Natural killer cell (primary cell): ENCODE measurements at regions not wholly inside any gene's neighbourhood (a gene's known extent, or its start where the extent isn't known, plus 50 kb on each side); places are given as distances from the start of the nearest gene placed in this dataset.
"Not testable (repeated sequence)": the region's sequence is repeated elsewhere in the genome, so short reads cannot be mapped to it uniquely, and the experiment has no call there.

ENCODE experiments used
- ATAC-seq, 3 donors: fragments of 150-1000 bp in 2 of 3; fragments of 200-7000 bp in 1 of 3; cut with Tn5 transposase; 1 replicate in 1 of 3; 2 replicates in 2 of 3; pipeline ENCODE4 v1.10.0; 2021; ENCODE audit warnings: mild to moderate bottlenecking in 2 of 3, moderate library complexity in 2 of 3
- DNase-seq, 2 donors: peaks; one replicate each; pipeline versions ENCODE4 v3.0.0 to v3.0.0-alpha.2; 2013 to 2021; ENCODE audit warnings: mixed read lengths in 1 of 2
- H3K27ac ChIP-seq: one replicate; pipeline ENCODE4 v1.5.1; 2013; ENCODE audit warnings: mild to moderate bottlenecking, low read length
- H3K27me3 ChIP-seq: one replicate; pipeline ENCODE4 v1.6.1; 2013; ENCODE audit warnings: low read length; ENCODE audit not compliant: control insufficient read depth, insufficient read depth
- H3K36me3 ChIP-seq: one replicate; pipeline ENCODE4 v1.6.1; 2013; ENCODE audit warnings: low read length; ENCODE audit not compliant: control insufficient read depth, insufficient read depth
- H3K4me1 ChIP-seq: one replicate; pipeline ENCODE4 v1.6.1; 2013; ENCODE audit warnings: low read length; ENCODE audit not compliant: control insufficient read depth, insufficient read depth
- H3K4me3 ChIP-seq: one replicate; pipeline ENCODE4 v1.5.1; 2013; ENCODE audit warnings: low read length
- H3K9me3 ChIP-seq: one replicate; pipeline ENCODE4 v1.6.1; 2013; ENCODE audit warnings: low read length; ENCODE audit not compliant: control insufficient read depth, insufficient read depth
- H3K27ac Mint-ChIP-seq, 2 donors: one replicate each; pipeline ENCODE4 v1.8.0; 2022; ENCODE audit warnings: mild to moderate bottlenecking in 2 of 2, mixed read lengths in 2 of 2, moderate library complexity in 1 of 2
- H3K27me3 Mint-ChIP-seq, 2 donors: one replicate each; pipeline ENCODE4 v1.8.0; 2022; ENCODE audit warnings: low read depth in 2 of 2, mixed read lengths in 2 of 2
- H3K36me3 Mint-ChIP-seq: one replicate; pipeline ENCODE4 v1.8.0; 2022; ENCODE audit warnings: mixed read lengths
- H3K4me1 Mint-ChIP-seq, 2 donors: one replicate each; pipeline ENCODE4 v1.8.0; 2022; ENCODE audit warnings: mixed read lengths in 2 of 2
- H3K4me3 Mint-ChIP-seq: one replicate; pipeline ENCODE4 v1.8.0; 2022; ENCODE audit warnings: mild to moderate bottlenecking, moderate library complexity, mixed read lengths
- H3K9me3 Mint-ChIP-seq, 2 donors: one replicate each; pipeline ENCODE4 v1.8.0; 2022; ENCODE audit warnings: mixed read lengths in 2 of 2
- CTCF ChIP-seq: fragments of 200-600 bp; IDR thresholded peaks from one replicate; pipeline ENCODE4 v1.8.0; 2022; ENCODE audit warnings: antibody characterized with exemption
- WGBS: methylation state at CpG from one replicate; pipeline ENCODE4 v1.1.7; 2013; ENCODE audit warnings: missing lambda C conversion rate; ENCODE audit not compliant: insufficient coverage; 5-methylcytosine and 5-hydroxymethylcytosine counted together
- intact Hi-C: fragments of 100-400 bp; cut with micrococcal nuclease; formaldehyde crosslinking; loops from one replicate; pipeline ENCODE4 v1.14.2; 2022

DNA sequence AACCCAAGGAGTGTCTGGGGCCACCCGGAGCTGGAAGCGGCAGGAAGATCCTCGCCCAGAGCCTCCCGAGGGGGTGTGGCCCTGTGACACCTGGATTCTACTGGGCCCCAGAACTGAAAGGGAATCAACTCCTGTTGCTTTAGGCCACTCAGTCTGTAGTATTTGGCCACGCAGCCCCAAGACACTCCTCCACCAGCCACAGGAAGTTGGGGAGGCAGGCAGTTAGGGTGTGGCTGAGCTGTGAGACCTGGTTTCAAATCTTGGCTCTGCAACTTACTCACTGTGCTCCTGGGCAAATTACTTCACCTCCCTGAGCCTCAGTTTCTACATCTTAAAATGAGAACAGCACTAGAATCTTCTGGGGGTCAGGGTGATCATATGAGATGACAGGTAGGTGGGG is 119.8 kb upstream of the PPP1R26 start:
- Histone ChIP-seq H3K36me3 (no peaks in the 10 kb centered on the region), H3K27me3 (no peaks in the 10 kb centered on the region), H3K9me3 (no peaks in the 10 kb centered on the region), H3K27ac (no peak overlapping the region), H3K4me3 (no peak overlapping the region), H3K4me1 (peaks cover 8% of the 10 kb centered on the region)
- ATAC-seq: peak in 1 of 3 donors; percentile 48
- no peak for DNase-seq
- Mint-ChIP-seq H3K36me3 (no peaks in the 10 kb centered on the region), H3K27me3 (no peaks in the 10 kb centered on the region), H3K27ac (no peak overlapping the region), H3K4me1 (peaks cover 13 to 16% of the 10 kb centered on the region in 2 donors), H3K9me3 (peaks cover 4 to 6% of the 10 kb centered on the region in 2 donors), H3K4me3 (peak overlapping the region; percentile 31)
- intact Hi-C loops: no loop called here
- WGBS: 93% methylated on average over 4 of the region's 5 CpGs
- no peak for TF ChIP-seq CTCF

DNA sequence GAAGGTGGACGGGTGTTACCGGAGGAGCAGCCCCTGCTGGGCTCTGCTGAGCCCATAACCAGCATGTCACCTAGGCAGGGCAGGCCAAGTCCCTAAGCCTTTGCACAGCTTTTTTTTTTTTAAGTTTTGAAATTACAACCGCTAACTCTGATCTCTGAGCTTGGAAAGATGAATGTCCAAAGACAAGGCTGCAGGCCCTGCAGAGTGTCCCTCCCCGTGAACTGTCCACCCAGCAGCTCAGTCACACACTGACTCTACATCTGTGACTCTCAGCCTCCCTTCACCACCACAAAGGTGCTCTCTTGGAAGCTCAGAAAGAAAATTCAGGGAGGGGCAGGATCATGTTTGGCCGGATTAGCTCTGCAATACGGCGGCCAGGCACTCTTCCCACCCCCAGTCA is 119.0 kb upstream of the PPP1R26 start:
- H3K4me3 Mint-ChIP-seq: no peak overlapping the region
- no peak for TF ChIP-seq CTCF
- Histone ChIP-seq H3K27ac (no peak overlapping the region), H3K9me3 (no peaks in the 10 kb centered on the region), H3K27me3 (no peaks in the 10 kb centered on the region), H3K4me1 (peaks cover 8% of the 10 kb centered on the region), H3K4me3 (no peak overlapping the region), H3K36me3 (no peaks in the 10 kb centered on the region)
- intact Hi-C loops: no loop called here
- no peaks in the 10 kb centered on the region for H3K27me3 Mint-ChIP-seq
- H3K4me1 Mint-ChIP-seq: peaks cover 13 to 16% of the 10 kb centered on the region in 2 donors
- ATAC-seq: no peak
- no peak for DNase-seq
- WGBS: 90% methylated on average over 7 of the region's 7 CpGs
- H3K36me3 Mint-ChIP-seq: no peaks in the 10 kb centered on the region
- H3K9me3 Mint-ChIP-seq: peaks cover 4 to 6% of the 10 kb centered on the region in 2 donors
- H3K27ac Mint-ChIP-seq: no peak overlapping the region

DNA sequence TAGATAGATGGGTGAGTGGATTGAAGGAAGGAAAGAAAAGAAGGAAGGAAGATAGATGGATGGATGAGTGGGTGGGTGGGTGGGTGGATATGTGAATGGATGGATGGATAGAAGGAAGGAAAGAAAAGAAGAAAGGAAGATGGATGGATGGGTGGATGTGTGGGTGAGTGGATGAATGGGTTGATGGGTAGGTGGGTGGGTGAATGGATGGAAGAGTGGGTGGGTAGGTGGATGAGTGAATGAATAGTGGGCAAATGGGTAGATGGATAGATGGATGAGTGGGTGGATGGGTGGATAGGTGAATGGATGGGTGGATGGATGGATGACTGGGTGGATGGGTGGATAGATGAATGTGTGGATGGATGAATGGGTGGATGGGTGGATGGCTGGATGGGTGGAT is 117.9 kb upstream of the PPP1R26 start:
- not testable (repeated sequence) for H3K4me3 Mint-ChIP-seq

GRCh38 chr9:135363596-135363995 is 116.0 kb upstream of the PPP1R26 start:
- H3K36me3 Mint-ChIP-seq: no peaks in the 10 kb centered on the region
- no peak for DNase-seq
- peaks cover 4 to 6% of the 10 kb centered on the region in 2 donors for H3K9me3 Mint-ChIP-seq
- intact Hi-C loops: no loop called here
- H3K9me3 ChIP-seq: no peaks in the 10 kb centered on the region
- H3K27me3 ChIP-seq: no peaks in the 10 kb centered on the region
- no peak for ATAC-seq
- WGBS: 76% methylated on average over 7 of the region's 7 CpGs
- H3K27me3 Mint-ChIP-seq: no peaks in the 10 kb centered on the region
- no peak for TF ChIP-seq CTCF
- H3K36me3 ChIP-seq: no peaks in the 10 kb centered on the region
- H3K27ac Mint-ChIP-seq: no peak overlapping the region
- H3K4me3 ChIP-seq: no peak overlapping the region
- H3K4me1 ChIP-seq: peaks cover 8% of the 10 kb centered on the region
- no peak overlapping the region for H3K27ac ChIP-seq
- H3K4me3 Mint-ChIP-seq: no peak overlapping the region
- H3K4me1 Mint-ChIP-seq: peaks cover 13 to 16% of the 10 kb centered on the region in 2 donors

More for the DNA sequence above, 117.9 kb upstream of the PPP1R26 start:
- H3K36me3 Mint-ChIP-seq, H3K27ac ChIP-seq, H3K27me3 ChIP-seq, DNase-seq, intact Hi-C loops, H3K27me3 Mint-ChIP-seq, H3K27ac Mint-ChIP-seq, ATAC-seq, H3K4me3 ChIP-seq, H3K9me3 Mint-ChIP-seq, H3K36me3 ChIP-seq, H3K9me3 ChIP-seq, H3K4me1 ChIP-seq: not testable (repeated sequence)
- H3K4me1 Mint-ChIP-seq: peaks cover 13 to 16% of the 10 kb centered on the region in 2 donors
